ENCODE measurements at regions not wholly inside any gene's neighbourhood (a gene's known extent, or its start where the extent isn't known, plus 50 kb on each side); places are given as distances from the start of the nearest gene placed in this dataset.
"Not testable (repeated sequence)": the region's sequence is repeated elsewhere in the genome, so short reads cannot be mapped to it uniquely, and the experiment has no call there.

DNA sequence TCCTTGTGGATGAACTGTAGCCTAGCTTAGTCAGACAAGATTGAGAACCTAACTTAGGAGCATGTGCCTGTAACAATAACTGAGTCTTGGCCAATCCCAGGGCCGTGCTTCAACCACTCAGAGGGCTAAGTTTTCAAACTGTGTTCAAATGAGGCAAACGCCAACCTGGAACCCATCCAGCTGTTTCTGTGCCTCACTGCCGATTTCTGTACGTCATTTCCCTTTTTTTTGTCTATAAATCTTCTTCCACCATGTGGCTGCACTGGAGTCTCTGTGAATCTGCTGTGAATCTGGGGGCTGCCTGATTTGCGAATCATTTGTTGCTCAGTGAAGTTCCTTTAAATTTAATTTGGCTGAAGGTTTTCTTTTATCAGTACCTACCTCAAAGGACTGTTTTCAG lies 115.0 kb upstream of the CHD6 start:
- ATAC-seq (ENCODE audit: low read depth), result no peak
- Mint-ChIP-seq H3K4me3 (no peak overlapping the region), H3K4me1 (no peaks in the 10 kb centered on the region), H3K27me3 (peaks cover 4% of the 10 kb centered on the region), H3K27ac (no peak overlapping the region), H3K36me3 (ENCODE audit: low read depth) (no peaks in the 10 kb centered on the region), H3K9me3 (peaks cover 3% of the 10 kb centered on the region)
- TF ChIP-seq, protein P1, sequence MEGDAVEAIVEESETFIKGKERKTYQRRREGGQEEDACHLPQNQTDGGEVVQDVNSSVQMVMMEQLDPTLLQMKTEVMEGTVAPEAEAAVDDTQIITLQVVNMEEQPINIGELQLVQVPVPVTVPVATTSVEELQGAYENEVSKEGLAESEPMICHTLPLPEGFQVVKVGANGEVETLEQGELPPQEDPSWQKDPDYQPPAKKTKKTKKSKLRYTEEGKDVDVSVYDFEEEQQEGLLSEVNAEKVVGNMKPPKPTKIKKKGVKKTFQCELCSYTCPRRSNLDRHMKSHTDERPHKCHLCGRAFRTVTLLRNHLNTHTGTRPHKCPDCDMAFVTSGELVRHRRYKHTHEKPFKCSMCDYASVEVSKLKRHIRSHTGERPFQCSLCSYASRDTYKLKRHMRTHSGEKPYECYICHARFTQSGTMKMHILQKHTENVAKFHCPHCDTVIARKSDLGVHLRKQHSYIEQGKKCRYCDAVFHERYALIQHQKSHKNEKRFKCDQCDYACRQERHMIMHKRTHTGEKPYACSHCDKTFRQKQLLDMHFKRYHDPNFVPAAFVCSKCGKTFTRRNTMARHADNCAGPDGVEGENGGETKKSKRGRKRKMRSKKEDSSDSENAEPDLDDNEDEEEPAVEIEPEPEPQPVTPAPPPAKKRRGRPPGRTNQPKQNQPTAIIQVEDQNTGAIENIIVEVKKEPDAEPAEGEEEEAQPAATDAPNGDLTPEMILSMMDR (IDR thresholded peaks at IDR 0.05), result no peak
- ChIA-PET CTCF (interaction anchor here (1.7 to 2.0 kb wide), 2 partner anchors 1455 to 1675 kb away, joined by 4 to 7 read pairs; no protein-coding TSS in a partner anchor), POLR2A (no interaction called here)
- intact Hi-C loops (cut with micrococcal nuclease), result no loop called here
- no peak for DNase-seq

- DNase-seq; H3K27ac Mint-ChIP-seq; intact Hi-C loops (cut with micrococcal nuclease); H3K4me1 Mint-ChIP-seq; ATAC-seq (ENCODE audit: low read depth); H3K4me3 Mint-ChIP-seq; H3K9me3 Mint-ChIP-seq; H3K27me3 Mint-ChIP-seq; CTCF ChIA-PET; POLR2A ChIA-PET; H3K36me3 Mint-ChIP-seq (ENCODE audit: low read depth): not testable (repeated sequence)
Observed at GRCh38 chr20:41731198-41731597, 113.0 kb upstream of the CHD6 start.

DNA sequence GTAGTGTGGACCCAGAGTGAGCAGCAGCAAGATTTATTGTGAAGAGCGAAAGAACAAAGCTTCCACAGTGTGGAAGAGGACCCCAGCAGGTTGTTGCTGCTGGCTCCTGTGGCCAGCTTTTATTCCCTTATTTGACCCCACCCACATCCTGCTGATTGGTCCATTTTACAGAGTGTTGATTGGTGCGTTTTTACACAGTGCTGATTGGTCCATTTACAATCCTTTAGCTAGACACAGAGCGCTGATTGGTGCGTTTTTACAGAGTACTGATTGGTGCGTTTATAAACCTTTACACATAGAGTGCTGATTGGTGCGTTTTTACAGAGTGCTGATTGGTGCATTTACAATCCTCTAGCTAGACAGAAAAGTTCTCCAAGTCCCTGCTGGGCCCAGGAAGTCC lies 109.5 kb upstream of the CHD6 start:
- H3K27ac Mint-ChIP-seq; H3K9me3 Mint-ChIP-seq; intact Hi-C loops (cut with micrococcal nuclease); POLR2A ChIA-PET; CTCF ChIA-PET; H3K4me1 Mint-ChIP-seq; H3K4me3 Mint-ChIP-seq; DNase-seq; H3K36me3 Mint-ChIP-seq (ENCODE audit: low read depth); ATAC-seq (ENCODE audit: low read depth); H3K27me3 Mint-ChIP-seq: not testable (repeated sequence)

GRCh38 chr20:41726727-41727126 lies 108.5 kb upstream of the CHD6 start:
- H3K4me1 Mint-ChIP-seq, result no peaks in the 10 kb centered on the region
- H3K9me3 Mint-ChIP-seq, result peaks cover 6% of the 10 kb centered on the region
- ATAC-seq (ENCODE audit: low read depth) (no peak), DNase-seq (no peak)
- intact Hi-C loops (cut with micrococcal nuclease), result no loop called here
- H3K27ac Mint-ChIP-seq, result no peak overlapping the region
- ChIA-PET CTCF (no interaction called here), POLR2A (no interaction called here)
- peaks cover 6% of the 10 kb centered on the region for H3K27me3 Mint-ChIP-seq
- TF ChIP-seq, protein P1 (IDR thresholded peaks at IDR 0.05), result no peak
- no peaks in the 10 kb centered on the region for H3K36me3 Mint-ChIP-seq (ENCODE audit: low read depth)
- H3K4me3 Mint-ChIP-seq, result no peak overlapping the region

DNA sequence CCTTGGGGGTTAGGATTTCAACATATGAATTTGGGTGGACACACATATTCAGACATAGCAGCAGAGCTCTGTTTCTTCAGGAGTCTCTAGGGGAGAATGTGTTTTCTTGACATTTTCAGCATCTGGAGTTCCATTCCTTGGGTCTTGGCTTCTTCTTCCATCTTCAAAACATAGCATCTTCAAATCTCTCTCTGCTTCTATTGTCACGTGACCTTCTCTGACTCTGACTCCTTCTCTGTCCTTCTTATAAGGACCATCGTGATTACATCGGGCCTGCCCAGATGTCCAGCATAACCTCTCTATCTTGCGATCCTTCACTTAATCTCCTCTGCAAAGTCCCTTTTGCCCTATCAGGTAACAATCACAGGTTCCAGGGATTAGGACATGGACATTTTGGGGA lies 101.0 kb upstream of the CHD6 start:
- ChIA-PET POLR2A (no interaction called here), CTCF (no interaction called here)
- Mint-ChIP-seq H3K9me3 (peaks cover 4% of the 10 kb centered on the region), H3K4me1 (no peaks in the 10 kb centered on the region), H3K36me3 (ENCODE audit: low read depth) (no peaks in the 10 kb centered on the region), H3K27ac (no peak overlapping the region), H3K27me3 (peaks cover 17% of the 10 kb centered on the region), H3K4me3 (no peak overlapping the region)
- TF ChIP-seq, protein P1 (IDR thresholded peaks at IDR 0.05), result no peak
- intact Hi-C loops (cut with micrococcal nuclease), result no loop called here
- no peak for ATAC-seq (ENCODE audit: low read depth)
- no peak for DNase-seq

DNA sequence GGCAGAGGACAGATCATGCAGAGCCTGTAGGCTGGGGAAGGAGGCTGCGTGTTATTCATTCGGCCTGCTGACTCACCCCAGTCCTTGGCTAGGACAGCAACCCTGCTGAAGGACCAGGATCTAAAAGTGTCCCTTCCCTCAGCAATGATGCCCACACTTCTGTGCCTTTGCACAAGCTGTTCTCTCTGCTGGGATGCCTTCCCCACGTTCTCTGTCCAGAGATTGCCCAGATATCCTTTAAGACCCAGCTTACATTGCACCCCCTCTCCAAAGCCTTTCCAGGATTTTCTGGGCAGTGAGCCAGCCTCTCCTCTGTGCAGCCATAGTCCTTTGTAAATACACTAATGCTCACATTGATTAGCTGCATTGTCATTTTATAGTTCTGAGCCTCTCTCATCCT lies 99.3 kb upstream of the CHD6 start:
- ChIA-PET POLR2A (no interaction called here), CTCF (no interaction called here)
- Mint-ChIP-seq H3K27me3 (peaks cover 18% of the 10 kb centered on the region), H3K36me3 (ENCODE audit: low read depth) (no peaks in the 10 kb centered on the region), H3K9me3 (peaks cover 4% of the 10 kb centered on the region), H3K27ac (no peak overlapping the region), H3K4me3 (no peak overlapping the region), H3K4me1 (no peaks in the 10 kb centered on the region)
- ATAC-seq (ENCODE audit: low read depth) (no peak), DNase-seq (no peak)
- TF ChIP-seq, protein P1 (IDR thresholded peaks at IDR 0.05), result no peak
- intact Hi-C loops (cut with micrococcal nuclease), result no loop called here

Data from activated B cell treated with CpG ODN at 0.5 μM for 24 hours (primary cell).